T-cell (primary cell): ENCODE measurements at regions not wholly inside any gene's neighbourhood (a gene's known extent, or its start where the extent isn't known, plus 50 kb on each side); places are given as distances from the start of the nearest gene placed in this dataset.

Experiments
- ATAC-seq, 4 experiments: fragments of 200-7000 bp in 3 of 4; fragments of 150-1000 bp in 1 of 4; cut with Tn5 transposase; replicated peaks in 1 of 4; 1 replicate in 3 of 4; 2 replicates in 1 of 4; pipeline ENCODE4 v1.10.0; 2021; ENCODE audit warnings: moderate library complexity in 3 of 4, mild to moderate bottlenecking in 2 of 4, moderate number of reproducible peaks in 1 of 4
- CTCF ChIA-PET, 2 donors: fragments of 300-600 bp; sonication (Branson Sonifier 250); formaldehyde crosslinking; loops; one replicate each; lab custom pipeline; 2022; ENCODE audit warnings: antibody characterized with exemption in 2 of 2; lab: Charles Lee
- POLR2A ChIA-PET, 2 donors: fragments of 300-600 bp; sonication (Branson Sonifier 250); formaldehyde crosslinking; loops; one replicate each; lab custom pipeline; 2022; ENCODE audit warnings: antibody characterized with exemption in 2 of 2; lab: Charles Lee
- DNase-seq, 35 experiments: peaks; one replicate each; pipeline versions ENCODE4 v3.0.0 to v3.0.0-alpha.2; 2013 to 2023
- H3K27ac ChIP-seq: one replicate; pipeline ENCODE4 v1.5.1; 2013; ENCODE audit warnings: low read length
- H3K27me3 ChIP-seq, 2 experiments: replicated peaks in 1 of 2; 1 replicate in 1 of 2; 2 replicates in 1 of 2; pipeline versions ENCODE4 v1.6.1 to v1.7.0; 2013; ENCODE audit warnings: low read length in 1 of 2, mixed read lengths in 1 of 2; ENCODE audit not compliant: control insufficient read depth in 2 of 2, insufficient read depth in 2 of 2; ENCODE audit errors: extremely low read depth in 1 of 2
- H3K36me3 ChIP-seq, 2 donors: 1 replicate in 1 of 2; 2 replicates in 1 of 2; pipeline versions ENCODE4 v1.6.1 to v1.7.0; 2013; ENCODE audit warnings: low read length in 1 of 2; ENCODE audit not compliant: control insufficient read depth in 2 of 2, insufficient read depth in 1 of 2; ENCODE audit errors: extremely low read depth in 1 of 2
- H3K4me1 ChIP-seq, 2 experiments: 1 replicate in 1 of 2; 2 replicates in 1 of 2; pipeline versions ENCODE4 v1.6.1 to v1.7.0; 2013; ENCODE audit warnings: low read length in 2 of 2, mixed read lengths in 1 of 2; ENCODE audit not compliant: insufficient read depth in 2 of 2, control insufficient read depth in 1 of 2; ENCODE audit errors: extremely low read depth in 1 of 2
- H3K4me3 ChIP-seq, 2 donors: 1 replicate in 1 of 2; 2 replicates in 1 of 2; pipeline versions ENCODE4 v1.5.1 to v1.7.0; 2013; ENCODE audit warnings: mild to moderate bottlenecking in 2 of 2, low read length in 1 of 2, moderate library complexity in 1 of 2; ENCODE audit not compliant: control insufficient read depth in 1 of 2; ENCODE audit errors: extremely low read depth in 1 of 2
- H3K9me3 ChIP-seq: 2 replicates; pipeline ENCODE4 v1.7.0; 2013
- H3K27ac Mint-ChIP-seq, 2 donors: one replicate each; pipeline ENCODE4 v1.8.0; 2020 to 2021; ENCODE audit warnings: mild to moderate bottlenecking in 2 of 2, mixed read lengths in 2 of 2
- H3K27me3 Mint-ChIP-seq, 2 donors: one replicate each; pipeline ENCODE4 v1.8.0; 2021 to 2022; ENCODE audit warnings: mixed read lengths in 2 of 2
- H3K36me3 Mint-ChIP-seq: one replicate; pipeline ENCODE4 v1.8.0; 2021; ENCODE audit warnings: mixed read lengths
- H3K4me1 Mint-ChIP-seq, 3 donors: one replicate each; pipeline ENCODE4 v1.8.0; 2020 to 2022; ENCODE audit warnings: mixed read lengths in 3 of 3, mild to moderate bottlenecking in 1 of 3
- H3K4me3 Mint-ChIP-seq, 3 donors: one replicate each; pipeline ENCODE4 v1.8.0; 2020 to 2022; ENCODE audit warnings: mild to moderate bottlenecking in 3 of 3, mixed read lengths in 3 of 3, moderate library complexity in 3 of 3
- H3K9me3 Mint-ChIP-seq, 3 donors: one replicate each; pipeline ENCODE4 v1.8.0; 2020 to 2022; ENCODE audit warnings: mixed read lengths in 3 of 3
- WGBS: methylation state at CpG from one replicate; pipeline ENCODE4 v1.1.5; 2013; ENCODE audit warnings: missing lambda C conversion rate; ENCODE audit not compliant: insufficient coverage; 5-methylcytosine and 5-hydroxymethylcytosine counted together

DNA sequence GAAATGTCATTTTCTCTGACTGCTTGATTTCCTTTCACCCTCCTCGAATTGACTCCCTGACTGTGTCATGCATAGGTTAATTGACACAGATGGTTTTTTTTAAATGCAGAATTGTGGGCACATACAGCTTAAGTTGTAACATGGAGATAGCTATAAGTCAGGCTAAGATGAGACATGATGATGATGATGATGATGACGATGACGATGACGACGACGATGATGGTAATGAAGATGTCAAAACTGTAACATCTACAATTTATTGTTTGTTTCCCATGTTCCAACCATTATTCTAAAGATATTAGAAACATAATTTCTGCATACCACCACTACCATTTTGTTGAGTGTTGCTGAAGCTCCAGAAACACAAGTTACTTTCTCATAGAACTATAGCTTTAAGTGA, 1232.8 kb downstream of the XPNPEP1 start:
- no peak overlapping the region for H3K4me3 Mint-ChIP-seq
- WGBS: no CpG with 5 or more reads among the region's 6 CpGs
- Histone ChIP-seq H3K4me1 (no peaks in the 10 kb centered on the region), H3K9me3 (no peaks in the 10 kb centered on the region), H3K4me3 (no peak overlapping the region), H3K27me3 (no peaks in the 10 kb centered on the region), H3K36me3 (no peaks in the 10 kb centered on the region), H3K27ac (no peak overlapping the region)
- ATAC-seq (no peak), DNase-seq (no peak)
- no peaks in the 10 kb centered on the region for H3K4me1 Mint-ChIP-seq
- no peaks in the 10 kb centered on the region for H3K27me3 Mint-ChIP-seq
- POLR2A ChIA-PET: no interaction called here
- peaks cover 3 to 20% (median 14%) of the 10 kb centered on the region in 3 donors for H3K9me3 Mint-ChIP-seq
- no peak overlapping the region for H3K27ac Mint-ChIP-seq
- CTCF ChIA-PET: no interaction called here
- no peaks in the 10 kb centered on the region for H3K36me3 Mint-ChIP-seq

DNA sequence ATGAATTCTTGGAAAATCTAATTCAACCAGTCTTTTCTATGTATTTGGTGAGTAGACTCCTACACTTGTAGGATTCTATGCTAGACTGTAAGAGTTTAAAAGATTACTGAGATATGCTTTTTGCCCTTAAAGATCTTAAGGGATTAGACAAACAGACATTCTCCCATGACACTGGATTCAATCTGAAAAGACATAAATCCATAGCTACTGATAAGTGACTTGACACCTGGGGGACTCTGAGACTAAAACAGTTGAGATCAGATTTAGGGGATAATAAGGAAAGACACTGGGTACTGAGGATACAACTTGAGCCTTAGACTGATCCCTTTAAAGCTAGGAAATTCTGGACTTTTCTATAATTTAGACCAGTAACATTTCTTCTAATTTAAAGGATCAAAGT, 1233.4 kb downstream of the XPNPEP1 start:
- no peaks in the 10 kb centered on the region for H3K36me3 Mint-ChIP-seq
- ChIA-PET POLR2A (no interaction called here), CTCF (no interaction called here)
- no peaks in the 10 kb centered on the region for H3K27me3 ChIP-seq
- H3K4me1 ChIP-seq: no peaks in the 10 kb centered on the region
- no peaks in the 10 kb centered on the region for H3K27me3 Mint-ChIP-seq
- H3K4me3 ChIP-seq: no peak overlapping the region
- no peak overlapping the region for H3K27ac Mint-ChIP-seq
- no peaks in the 10 kb centered on the region for H3K4me1 Mint-ChIP-seq
- no peak for DNase-seq
- H3K36me3 ChIP-seq: no peaks in the 10 kb centered on the region
- no peak overlapping the region for H3K27ac ChIP-seq
- no peak for ATAC-seq
- H3K9me3 Mint-ChIP-seq: peaks cover 3 to 15% (median 9%) of the 10 kb centered on the region in 3 donors
- H3K4me3 Mint-ChIP-seq: no peak overlapping the region
- H3K9me3 ChIP-seq: no peaks in the 10 kb centered on the region

DNA sequence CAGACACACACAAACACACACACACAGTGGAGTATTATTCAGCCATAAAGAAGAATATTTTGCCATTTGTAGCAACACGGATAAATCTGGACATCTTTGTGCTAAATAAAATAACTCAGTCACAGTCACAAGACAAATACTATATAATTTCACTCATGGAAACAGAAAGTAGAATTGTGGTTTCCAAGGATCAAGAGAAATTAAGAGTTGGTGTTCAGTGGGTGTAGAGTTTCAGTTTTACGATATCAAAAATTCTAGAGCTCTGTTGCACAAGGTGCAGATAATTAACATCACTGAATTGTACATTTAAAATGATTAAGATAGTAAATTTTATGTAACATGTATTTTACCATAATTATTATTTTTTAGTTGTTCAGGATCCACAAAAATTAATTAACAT, 1235.0 kb downstream of the XPNPEP1 start:
- no peaks in the 10 kb centered on the region for H3K27me3 Mint-ChIP-seq

DNA sequence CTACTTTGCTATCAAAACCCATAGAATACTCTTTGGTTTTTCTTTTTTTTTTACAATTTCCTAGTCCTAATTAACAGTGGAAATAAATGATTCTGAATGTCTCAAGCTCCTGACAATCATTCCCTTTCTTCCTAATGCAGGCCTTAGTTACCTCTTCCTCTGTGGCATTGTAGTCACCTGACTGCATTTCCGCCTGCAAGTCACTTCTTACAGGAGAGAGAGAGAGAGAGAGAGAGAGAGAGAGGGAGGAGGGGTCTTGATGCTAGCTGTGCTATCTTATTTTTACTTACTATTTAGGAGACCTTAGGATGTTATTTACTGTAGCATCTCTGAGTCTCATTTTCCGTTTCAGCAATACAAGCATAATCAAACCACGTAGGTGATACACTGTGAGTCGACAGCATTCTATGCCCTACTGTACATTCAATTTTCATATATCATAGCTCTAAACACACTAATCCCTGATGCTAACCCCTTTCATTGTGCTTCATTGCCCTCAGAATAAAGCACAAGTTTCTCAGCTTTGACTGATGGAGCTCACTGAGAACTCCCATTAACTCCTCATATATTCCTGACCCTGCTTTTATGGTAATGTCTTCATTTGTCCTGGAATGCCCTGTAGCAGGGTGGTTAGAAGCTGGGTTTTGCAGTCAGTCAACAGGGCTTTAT, 1237.3 kb downstream of the XPNPEP1 start:
- no peaks in the 10 kb centered on the region for H3K27me3 Mint-ChIP-seq
- H3K9me3 ChIP-seq: no peaks in the 10 kb centered on the region
- POLR2A ChIA-PET: no interaction called here
- no peaks in the 10 kb centered on the region for H3K36me3 Mint-ChIP-seq
- no peak overlapping the region for H3K27ac ChIP-seq
- H3K9me3 Mint-ChIP-seq: peaks cover 7 to 11% (median 7%) of the 10 kb centered on the region in 3 donors
- no peaks in the 10 kb centered on the region for H3K4me1 ChIP-seq
- H3K36me3 ChIP-seq: no peaks in the 10 kb centered on the region
- no peaks in the 10 kb centered on the region for H3K27me3 ChIP-seq
- CTCF ChIA-PET: no interaction called here
- 93% methylated on average over 3 of the region's 4 CpGs for WGBS
- no peak for ATAC-seq
- H3K4me3 Mint-ChIP-seq: no peak overlapping the region
- H3K27ac Mint-ChIP-seq: no peak overlapping the region
- no peak for DNase-seq
- H3K4me3 ChIP-seq: no peak overlapping the region
- H3K4me1 Mint-ChIP-seq: no peaks in the 10 kb centered on the region

More for the DNA sequence above, 1235.0 kb downstream of the XPNPEP1 start:
- no peak for DNase-seq
- H3K4me3 ChIP-seq: no peak overlapping the region
- no peak overlapping the region for H3K27ac ChIP-seq
- H3K36me3 ChIP-seq: no peaks in the 10 kb centered on the region
- ChIA-PET CTCF (no interaction called here), POLR2A (no interaction called here)
- no peak for ATAC-seq
- no peaks in the 10 kb centered on the region for H3K27me3 ChIP-seq
- Mint-ChIP-seq H3K27ac (no peak overlapping the region), H3K9me3 (peaks cover 4 to 9% (median 7%) of the 10 kb centered on the region in 3 donors), H3K4me3 (no peak overlapping the region), H3K36me3 (no peaks in the 10 kb centered on the region), H3K4me1 (no peaks in the 10 kb centered on the region)
- H3K9me3 ChIP-seq: no peaks in the 10 kb centered on the region
- WGBS: no CpG with 5 or more reads among the region's 2 CpGs
- no peaks in the 10 kb centered on the region for H3K4me1 ChIP-seq

DNA sequence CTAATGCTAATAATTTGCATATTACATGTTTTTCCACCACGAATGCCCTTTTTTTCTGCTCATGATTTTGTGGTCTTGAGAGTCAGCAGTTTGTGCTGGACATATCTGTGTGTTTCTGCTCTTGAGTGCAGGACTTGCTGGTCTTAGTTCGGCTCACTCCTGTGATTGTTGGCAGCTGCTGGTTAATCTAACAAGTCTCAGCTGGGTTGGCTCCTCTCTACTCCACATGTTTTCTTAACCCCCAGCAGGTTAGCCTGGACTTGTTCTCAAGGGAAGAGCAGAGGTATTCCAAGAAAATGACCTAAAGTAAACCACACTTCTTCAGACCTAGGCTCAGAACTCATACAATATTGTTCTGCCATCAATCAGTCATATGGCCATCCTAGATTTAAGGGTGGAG, 1238.9 kb downstream of the XPNPEP1 start:
- Histone ChIP-seq H3K9me3 (no peaks in the 10 kb centered on the region), H3K36me3 (no peaks in the 10 kb centered on the region), H3K4me1 (no peaks in the 10 kb centered on the region), H3K4me3 (no peak overlapping the region), H3K27me3 (no peaks in the 10 kb centered on the region), H3K27ac (no peak overlapping the region)
- ChIA-PET CTCF (no interaction called here), POLR2A (no interaction called here)
- no peaks in the 10 kb centered on the region for H3K36me3 Mint-ChIP-seq
- DNase-seq (no peak), ATAC-seq (no peak)
- no peak overlapping the region for H3K4me3 Mint-ChIP-seq
- WGBS: no CpG with 5 or more reads among the region's 2 CpGs
- H3K27me3 Mint-ChIP-seq: no peaks in the 10 kb centered on the region
- no peaks in the 10 kb centered on the region for H3K4me1 Mint-ChIP-seq
- no peak overlapping the region for H3K27ac Mint-ChIP-seq
- H3K9me3 Mint-ChIP-seq: peaks cover 6 to 10% (median 10%) of the 10 kb centered on the region in 3 donors

DNA sequence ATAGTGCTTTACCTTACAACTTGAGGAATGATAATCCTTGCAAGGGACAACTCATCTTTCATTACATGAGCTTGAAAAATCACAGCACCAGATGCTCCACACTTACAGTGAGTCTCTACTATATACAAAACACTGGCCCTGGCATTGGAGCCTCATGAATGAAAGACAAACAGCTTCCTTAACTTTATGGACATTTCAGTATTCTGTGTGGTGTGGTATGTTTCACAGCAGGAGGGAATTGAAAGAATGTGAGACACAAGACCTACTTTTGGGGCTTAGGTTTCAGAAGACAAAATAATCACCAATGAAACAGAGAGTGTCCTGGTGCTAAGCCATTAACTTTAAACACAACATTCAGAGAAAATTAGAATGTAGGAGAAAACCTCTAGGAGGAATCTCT, 1249.6 kb downstream of the XPNPEP1 start:
- ATAC-seq: no peak
- Histone ChIP-seq H3K4me1 (no peaks in the 10 kb centered on the region), H3K27me3 (no peaks in the 10 kb centered on the region), H3K4me3 (no peak overlapping the region), H3K36me3 (no peaks in the 10 kb centered on the region), H3K9me3 (no peaks in the 10 kb centered on the region), H3K27ac (no peak overlapping the region)
- H3K4me1 Mint-ChIP-seq: no peaks in the 10 kb centered on the region
- no peak overlapping the region for H3K4me3 Mint-ChIP-seq
- H3K27me3 Mint-ChIP-seq: no peaks in the 10 kb centered on the region
- no peak overlapping the region for H3K27ac Mint-ChIP-seq
- H3K36me3 Mint-ChIP-seq: no peaks in the 10 kb centered on the region
- ChIA-PET CTCF (no interaction called here), POLR2A (no interaction called here)
- peaks cover 6 to 12% (median 9%) of the 10 kb centered on the region in 3 donors for H3K9me3 Mint-ChIP-seq
- no peak for DNase-seq

DNA sequence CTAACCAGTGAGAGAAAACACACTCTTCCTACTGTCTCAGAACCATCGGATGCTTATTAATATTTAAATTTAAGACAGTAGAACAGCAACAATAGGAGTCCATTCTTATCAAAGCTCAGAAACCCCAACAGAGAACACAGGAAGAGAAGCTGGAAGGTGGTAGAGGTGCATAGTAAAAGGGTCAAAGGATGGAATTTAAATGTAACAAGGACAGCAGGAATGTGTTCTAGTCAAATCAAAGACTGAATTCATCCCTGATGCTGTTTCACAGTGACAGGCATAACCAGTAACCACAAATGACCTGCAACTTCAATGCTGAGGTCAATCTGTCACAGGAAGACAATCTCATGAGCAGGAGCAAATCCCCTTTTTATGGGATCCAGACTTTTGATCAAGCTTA, 1259.7 kb downstream of the XPNPEP1 start:
- Mint-ChIP-seq H3K27ac (no peak overlapping the region), H3K4me1 (no peaks in the 10 kb centered on the region), H3K9me3 (peaks cover 4 to 11% (median 6%) of the 10 kb centered on the region in 3 donors), H3K4me3 (no peak overlapping the region), H3K36me3 (no peaks in the 10 kb centered on the region), H3K27me3 (no peaks in the 10 kb centered on the region)
- DNase-seq (no peak), ATAC-seq (no peak)
- Histone ChIP-seq H3K36me3 (no peaks in the 10 kb centered on the region), H3K9me3 (no peaks in the 10 kb centered on the region), H3K27me3 (no peaks in the 10 kb centered on the region), H3K27ac (no peak overlapping the region), H3K4me3 (no peak overlapping the region), H3K4me1 (no peaks in the 10 kb centered on the region)
- WGBS: no CpG with 5 or more reads among the region's 1 CpG
- POLR2A ChIA-PET: no interaction called here
- CTCF ChIA-PET: no interaction called here
